ENCODE measurements at regions not wholly inside any gene's neighbourhood (a gene's known extent, or its start where the extent isn't known, plus 50 kb on each side); places are given as distances from the start of the nearest gene placed in this dataset.

GRCh38 chr12:34348064-34348463 lies 325.8 kb downstream of the ALG10 start (continued):
- no peak for TF ChIP-seq HSF1 (IDR thresholded peaks at IDR 0.05; ENCODE audit: low read depth, low read length)
- TF ChIP-seq IRF3 (IDR thresholded peaks at IDR 0.05) = no peak
- TF ChIP-seq MEF2B (IDR thresholded peaks at IDR 0.05; ENCODE audit: partially characterized antibody, poor library complexity, severe bottlenecking) = no peak
- TF ChIP-seq MTA3 (IDR thresholded peaks at IDR 0.05; ENCODE audit: borderline replicate concordance, low read length) = no peak
- TF ChIP-seq IKZF2 (IDR thresholded peaks at IDR 0.05) = no peak
- TF ChIP-seq CREB1 (IDR thresholded peaks at IDR 0.05; ENCODE audit: low read depth) = no peak
- TF ChIP-seq IRF4 (IDR thresholded peaks at IDR 0.05; ENCODE audit: low read depth, low read length) = no peak
- no peak for TF ChIP-seq BACH1 (IDR thresholded peaks at IDR 0.05; ENCODE audit: borderline replicate concordance)
- no peak for TF ChIP-seq BRCA1 (IDR thresholded peaks at IDR 0.05; ENCODE audit: low read depth, low read length)
- no peak for TF ChIP-seq PBX3 (IDR thresholded peaks at IDR 0.05; ENCODE audit: insufficient replicate concordance, low read depth, low read length)
- no peak for TF ChIP-seq CHD1 (IDR thresholded peaks at IDR 0.05; ENCODE audit: low read depth, low read length)
